ENCODE measurements at regions not wholly inside any gene's neighbourhood (a gene's known extent, or its start where the extent isn't known, plus 50 kb on each side); places are given as distances from the start of the nearest gene placed in this dataset.
"Not testable (repeated sequence)": the region's sequence is repeated elsewhere in the genome, so short reads cannot be mapped to it uniquely, and the experiment has no call there.

DNA sequence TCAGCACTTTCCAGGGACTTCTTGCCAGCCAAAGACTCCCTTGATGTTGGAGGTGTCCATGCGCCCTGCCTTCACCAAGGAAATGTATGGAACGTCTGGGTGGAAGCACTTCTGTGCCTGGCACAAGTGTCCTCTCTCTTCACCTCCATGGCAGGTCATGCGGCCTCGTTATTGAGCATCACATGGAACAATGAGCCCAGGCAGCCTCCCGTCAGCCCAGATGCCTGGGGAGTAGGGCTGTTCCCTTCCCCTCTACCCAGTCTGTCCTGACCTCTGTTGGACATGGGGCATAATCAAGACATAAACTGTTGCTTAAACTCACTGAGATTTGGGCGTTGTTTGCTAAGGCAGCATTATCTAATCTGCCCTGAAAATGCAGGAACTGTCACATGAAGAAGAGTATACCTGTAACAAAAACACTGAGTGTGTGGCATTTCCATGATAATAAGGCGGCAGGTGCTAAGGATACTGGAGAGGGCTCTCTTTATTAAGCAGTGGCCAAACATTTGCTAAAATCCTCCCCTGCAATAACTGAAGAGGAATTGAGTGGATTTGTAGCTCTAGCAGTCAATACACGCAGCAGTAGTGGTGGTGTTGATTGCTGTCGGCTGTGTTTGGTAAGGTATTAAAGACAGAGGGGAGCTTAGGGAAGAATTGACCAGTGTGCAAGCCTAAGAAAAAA, 338.2 kb upstream of the ATP10A start:
- DNase-seq (ENCODE audit: low read depth), result no peak
- TF ChIP-seq, protein P1, sequence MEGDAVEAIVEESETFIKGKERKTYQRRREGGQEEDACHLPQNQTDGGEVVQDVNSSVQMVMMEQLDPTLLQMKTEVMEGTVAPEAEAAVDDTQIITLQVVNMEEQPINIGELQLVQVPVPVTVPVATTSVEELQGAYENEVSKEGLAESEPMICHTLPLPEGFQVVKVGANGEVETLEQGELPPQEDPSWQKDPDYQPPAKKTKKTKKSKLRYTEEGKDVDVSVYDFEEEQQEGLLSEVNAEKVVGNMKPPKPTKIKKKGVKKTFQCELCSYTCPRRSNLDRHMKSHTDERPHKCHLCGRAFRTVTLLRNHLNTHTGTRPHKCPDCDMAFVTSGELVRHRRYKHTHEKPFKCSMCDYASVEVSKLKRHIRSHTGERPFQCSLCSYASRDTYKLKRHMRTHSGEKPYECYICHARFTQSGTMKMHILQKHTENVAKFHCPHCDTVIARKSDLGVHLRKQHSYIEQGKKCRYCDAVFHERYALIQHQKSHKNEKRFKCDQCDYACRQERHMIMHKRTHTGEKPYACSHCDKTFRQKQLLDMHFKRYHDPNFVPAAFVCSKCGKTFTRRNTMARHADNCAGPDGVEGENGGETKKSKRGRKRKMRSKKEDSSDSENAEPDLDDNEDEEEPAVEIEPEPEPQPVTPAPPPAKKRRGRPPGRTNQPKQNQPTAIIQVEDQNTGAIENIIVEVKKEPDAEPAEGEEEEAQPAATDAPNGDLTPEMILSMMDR (IDR thresholded peaks at IDR 0.05; ENCODE audit: low read depth, low read length, missing control alignments), result no peak
- no peak overlapping the region for H3K4me3 ChIP-seq (ENCODE audit: low read depth, low read length)

DNA sequence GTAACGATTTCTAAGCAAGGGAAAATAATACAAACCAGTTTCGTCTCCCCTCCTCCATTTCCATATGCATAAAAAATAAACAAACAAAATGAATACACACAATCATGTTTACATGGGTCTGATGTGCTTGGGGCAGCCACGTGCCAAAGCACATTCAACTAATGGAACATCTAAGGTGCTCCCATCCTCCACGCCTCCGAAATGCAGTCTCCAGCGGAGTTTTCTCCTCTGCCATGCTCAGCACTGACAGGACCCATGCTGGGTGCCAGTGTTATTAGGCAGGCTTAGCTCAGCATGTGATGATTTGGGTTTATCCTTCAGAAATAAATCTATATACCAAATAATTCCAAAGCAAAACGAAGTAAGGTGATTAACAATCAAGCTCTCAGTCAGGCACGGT, 337.3 kb upstream of the ATP10A start:
- no peak for DNase-seq (ENCODE audit: low read depth)
- TF ChIP-seq, protein P1 (IDR thresholded peaks at IDR 0.05; ENCODE audit: low read depth, low read length, missing control alignments), result no peak
- no peak overlapping the region for H3K4me3 ChIP-seq (ENCODE audit: low read depth, low read length)

DNA sequence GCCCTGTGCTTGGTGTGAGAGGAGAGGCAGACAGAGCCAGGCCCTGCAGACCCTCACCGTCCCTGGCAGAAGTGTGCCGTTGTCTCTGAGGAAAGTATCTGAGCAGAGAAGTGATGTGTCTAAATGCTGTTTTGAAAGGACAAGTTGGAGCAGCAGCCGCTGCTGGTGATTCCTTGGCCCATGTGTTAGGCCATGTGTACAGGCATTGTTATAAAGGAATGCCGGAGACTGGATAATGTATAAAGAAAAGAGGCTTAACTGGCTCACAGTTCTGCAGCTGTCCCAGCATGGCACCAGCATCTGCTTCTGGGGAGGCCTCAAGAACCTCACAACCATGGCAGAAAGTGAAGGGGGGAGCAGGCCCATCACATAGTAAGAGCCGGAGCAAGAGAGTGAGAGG, 334.6 kb upstream of the ATP10A start:
- TF ChIP-seq, protein P1 (IDR thresholded peaks at IDR 0.05; ENCODE audit: low read depth, low read length, missing control alignments), result no peak
- DNase-seq (ENCODE audit: low read depth), result no peak
- H3K4me3 ChIP-seq (ENCODE audit: low read depth, low read length), result no peak overlapping the region

DNA sequence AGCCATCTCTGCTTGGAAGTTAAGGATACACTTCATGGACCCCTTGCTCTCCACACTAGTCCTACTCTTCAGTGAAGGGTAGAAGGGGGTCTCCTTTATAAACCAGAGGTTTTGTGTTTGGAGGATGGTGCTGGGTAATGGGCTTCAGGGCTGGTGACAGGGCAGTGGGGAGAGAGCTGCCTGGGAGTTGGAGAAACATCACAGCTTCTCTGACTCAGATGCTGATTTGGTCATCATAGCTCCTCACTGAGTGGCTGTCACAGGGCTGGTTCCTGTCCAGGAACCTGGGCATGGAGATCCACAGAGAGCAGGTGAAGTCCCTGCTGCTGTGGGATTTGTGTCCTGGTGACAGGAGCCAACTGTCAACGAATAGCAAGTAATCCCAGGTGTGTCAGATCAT, 333.9 kb upstream of the ATP10A start:
- TF ChIP-seq, protein P1 (IDR thresholded peaks at IDR 0.05; ENCODE audit: low read depth, low read length, missing control alignments), result no peak
- no peak for DNase-seq (ENCODE audit: low read depth)
- H3K4me3 ChIP-seq (ENCODE audit: low read depth, low read length), result no peak overlapping the region

DNA sequence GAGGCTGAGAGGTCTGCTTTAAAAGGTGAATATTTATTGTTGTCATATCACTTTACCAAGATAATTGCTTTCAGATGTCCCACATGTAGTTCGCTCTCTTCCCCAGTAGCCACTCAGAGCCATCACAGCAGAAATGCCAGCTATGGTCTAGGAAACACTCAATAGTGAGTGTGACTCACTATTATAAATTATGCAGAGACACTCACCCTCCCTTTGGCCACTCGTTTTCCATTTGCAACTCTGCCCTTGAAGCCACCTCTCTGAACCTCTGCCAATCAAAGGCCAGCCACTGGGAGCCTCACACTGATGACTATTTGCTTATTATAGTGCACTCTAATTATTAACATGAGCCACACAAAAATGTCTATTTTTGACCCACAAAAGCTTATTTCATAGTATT, 328.1 kb upstream of the ATP10A start:
- TF ChIP-seq, protein P1 (IDR thresholded peaks at IDR 0.05; ENCODE audit: low read depth, low read length, missing control alignments), result no peak
- H3K4me3 ChIP-seq (ENCODE audit: low read depth, low read length), result no peak overlapping the region
- DNase-seq (ENCODE audit: low read depth), result no peak

DNA sequence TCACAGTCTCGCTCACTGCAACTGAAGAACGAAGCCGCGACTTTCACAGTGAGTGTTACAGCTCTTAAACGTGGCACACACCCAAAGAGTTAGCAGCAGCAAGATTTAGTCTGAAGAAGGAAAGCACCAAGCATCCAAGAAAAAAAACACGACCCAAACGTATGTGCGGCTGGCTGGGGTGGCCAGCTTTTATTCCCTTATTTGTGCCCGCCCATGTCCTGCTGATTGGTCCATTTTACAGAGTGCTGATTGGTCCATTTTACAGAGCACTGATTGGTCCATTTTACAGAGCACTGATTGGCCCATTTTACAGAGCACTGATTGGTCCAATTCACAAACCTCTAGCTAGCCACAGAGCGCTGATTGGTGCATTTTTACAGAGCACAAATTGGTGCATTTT, 323.0 kb upstream of the ATP10A start:
- DNase-seq (ENCODE audit: low read depth); H3K4me3 ChIP-seq (ENCODE audit: low read depth, low read length): not testable (repeated sequence)

DNA sequence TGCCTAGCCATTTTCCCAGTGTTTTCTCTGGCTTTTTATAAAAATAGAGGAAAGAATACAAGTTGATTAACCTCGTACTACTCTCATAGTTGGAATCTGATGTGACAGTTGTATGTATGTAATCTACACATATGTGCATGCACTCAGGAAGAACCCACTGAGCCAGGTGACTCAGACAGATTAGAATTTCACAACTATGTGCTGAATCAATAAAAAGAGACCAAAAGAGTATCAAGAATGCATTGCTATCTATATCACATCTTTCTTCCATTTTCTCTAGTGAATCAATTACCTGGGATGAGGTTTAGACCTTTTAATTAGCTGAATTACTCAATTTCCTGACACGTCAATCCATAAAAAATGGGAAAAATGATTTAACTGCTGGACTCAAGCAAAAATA, 319.3 kb upstream of the ATP10A start:
- TF ChIP-seq, protein P1 (IDR thresholded peaks at IDR 0.05; ENCODE audit: low read depth, low read length, missing control alignments), result no peak
- DNase-seq (ENCODE audit: low read depth), result no peak
- H3K4me3 ChIP-seq (ENCODE audit: low read depth, low read length), result no peak overlapping the region

All from GM12864 (cell line).